ENCODE measurements at regions not wholly inside any gene's neighbourhood (a gene's known extent, or its start where the extent isn't known, plus 50 kb on each side); places are given as distances from the start of the nearest gene placed in this dataset.

DNA sequence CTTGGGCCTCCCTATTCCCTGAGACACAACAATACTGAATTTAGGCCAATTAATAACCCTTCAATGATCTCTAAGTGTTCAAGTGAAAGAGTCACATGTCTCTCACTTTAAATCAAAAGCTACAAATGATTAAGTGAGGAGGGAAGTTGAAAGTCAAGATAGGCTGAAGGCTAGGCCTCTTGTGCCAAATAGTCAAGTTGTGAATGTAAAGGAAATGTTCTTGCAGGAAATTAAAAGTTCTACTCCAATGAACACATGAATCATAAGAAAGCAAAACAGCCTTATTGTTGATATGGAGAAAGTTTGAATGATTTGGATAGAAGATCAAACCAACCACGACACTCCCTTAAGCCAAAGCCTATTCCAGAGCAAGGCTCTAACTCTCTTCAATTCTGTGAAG is 286.9 kb downstream of the MEIS1 start:
- no peak for DNase-seq

DNA sequence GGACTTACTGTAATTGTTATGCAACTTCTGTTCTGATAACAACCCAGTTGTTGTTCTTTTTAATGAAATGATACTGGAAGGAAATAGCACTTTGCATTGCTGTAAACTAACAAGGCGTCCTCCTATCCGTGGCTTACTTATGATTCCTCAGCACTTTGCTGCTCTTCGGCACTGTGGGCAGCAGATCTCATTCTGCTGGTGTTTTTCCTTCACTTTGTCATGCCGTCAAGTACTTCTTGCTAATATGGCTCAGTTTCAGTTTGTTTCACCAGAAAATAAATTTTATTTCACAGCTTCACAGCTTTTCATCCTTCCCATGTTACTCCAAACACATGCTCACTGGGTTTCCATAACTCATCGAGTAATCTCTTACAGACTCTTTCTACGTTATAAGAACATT is 289.3 kb downstream of the MEIS1 start:
- DNase-seq: no peak

DNA sequence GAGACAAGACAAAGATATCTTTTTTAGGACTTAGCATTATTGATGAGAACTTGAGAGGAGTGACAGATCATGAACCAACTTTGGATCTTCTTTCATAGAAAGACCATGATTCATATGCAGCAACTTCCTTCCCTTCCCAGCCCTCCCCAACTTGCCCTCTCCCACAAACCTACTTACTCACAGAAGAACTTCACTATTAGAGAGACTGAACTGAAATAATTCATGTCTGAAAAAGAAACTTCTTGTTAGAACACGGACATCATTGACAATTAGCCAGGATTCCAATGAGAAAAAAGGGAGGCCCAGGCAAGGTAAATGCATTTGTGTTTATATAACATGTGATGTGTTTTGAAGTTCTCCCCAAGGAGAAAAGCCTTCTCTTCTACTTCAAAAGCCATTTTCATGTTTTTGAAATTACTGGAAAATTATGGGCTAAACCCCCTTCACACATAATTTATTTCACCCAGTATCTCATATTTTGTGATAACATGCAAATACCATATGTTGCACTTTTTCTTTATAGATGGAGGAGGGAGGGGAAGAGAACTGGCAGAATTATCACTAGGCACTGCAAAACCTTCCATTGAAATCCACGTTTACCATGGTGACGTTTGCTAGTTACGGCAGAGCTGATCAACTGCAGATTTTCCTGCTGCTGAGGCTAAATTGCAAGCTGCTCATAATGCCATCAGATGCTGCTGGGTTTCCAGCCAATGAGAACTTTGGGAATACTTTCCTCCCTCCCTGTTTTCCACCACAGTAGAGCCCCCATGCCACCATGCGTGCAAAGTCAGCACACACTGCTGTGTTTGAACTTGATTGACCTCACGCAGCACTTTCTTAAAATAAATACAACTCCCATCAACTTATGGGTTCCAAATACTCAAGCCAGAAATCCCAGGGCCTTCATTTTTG is 294.7 kb downstream of the MEIS1 start:
- no peak for DNase-seq

DNA sequence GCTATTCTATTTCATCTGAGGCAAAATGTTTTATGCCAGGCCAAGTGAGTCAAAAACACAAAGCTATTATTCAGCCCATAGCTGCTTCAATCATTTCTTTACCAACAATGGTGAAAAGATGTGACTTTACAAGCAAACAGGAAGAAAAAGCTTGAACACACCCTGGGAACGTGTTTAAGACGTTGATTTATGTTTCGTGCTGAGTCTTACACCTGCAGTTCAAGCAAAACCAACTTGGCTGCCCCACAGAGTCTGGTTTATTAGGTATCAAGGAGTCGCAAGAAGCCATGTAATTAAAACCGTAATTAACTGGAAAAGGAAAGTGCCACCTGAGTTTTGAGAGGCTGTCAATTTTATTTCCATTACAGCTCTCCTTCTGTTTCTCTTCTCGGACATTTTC is 295.5 kb downstream of the MEIS1 start:
- no peak for DNase-seq

DNA sequence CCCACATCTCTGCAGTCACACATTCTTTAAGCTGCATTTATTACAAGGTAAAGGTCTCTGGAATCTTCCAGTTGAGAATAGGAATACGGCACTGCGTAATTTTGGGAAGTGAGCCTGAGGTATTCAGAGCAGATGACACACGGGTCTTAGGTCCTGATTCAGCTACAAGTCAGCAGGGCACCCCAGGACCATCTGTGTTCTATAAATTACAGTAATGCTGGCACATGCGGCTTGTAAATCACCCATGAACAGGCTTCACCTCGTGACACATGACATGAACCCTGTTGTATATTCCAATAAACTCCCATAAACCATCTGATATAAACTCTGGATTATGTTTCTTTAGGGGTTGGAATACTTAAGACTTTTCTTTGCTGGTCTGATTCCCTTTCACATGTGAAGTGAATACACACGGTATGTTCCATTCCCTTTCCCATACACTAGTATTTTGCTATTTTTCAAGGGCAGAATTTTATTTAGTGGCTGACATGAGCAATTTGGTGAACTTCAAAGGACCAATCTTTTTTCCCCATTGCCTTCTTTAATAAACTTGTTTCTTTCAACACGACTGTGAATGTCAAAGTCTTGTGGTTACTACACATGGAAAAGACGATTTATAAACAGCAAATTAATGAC is 298.6 kb downstream of the MEIS1 start:
- peak in 2 of 14 donors; percentile 2 to 87 for DNase-seq

DNA sequence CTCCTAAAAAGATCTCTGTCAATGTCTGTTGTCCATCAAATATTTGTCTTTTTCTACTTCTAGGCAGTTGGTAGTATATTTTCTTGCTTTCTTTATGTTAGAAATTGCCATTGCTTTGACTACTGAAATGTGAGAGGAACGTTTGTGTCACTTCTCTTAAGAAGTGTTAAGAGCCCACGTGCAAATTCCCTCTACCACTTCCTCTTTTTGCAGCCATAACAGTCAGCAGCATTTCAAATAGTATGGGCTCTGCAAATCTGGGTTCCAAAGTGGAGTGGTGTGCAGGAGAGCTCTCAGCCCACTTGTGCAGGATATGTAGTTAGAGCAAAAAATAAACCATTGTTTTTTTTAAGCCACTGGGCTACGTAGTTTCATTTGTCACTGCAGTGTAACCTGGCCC is 314.0 kb downstream of the MEIS1 start:
- no peak for DNase-seq

DNA sequence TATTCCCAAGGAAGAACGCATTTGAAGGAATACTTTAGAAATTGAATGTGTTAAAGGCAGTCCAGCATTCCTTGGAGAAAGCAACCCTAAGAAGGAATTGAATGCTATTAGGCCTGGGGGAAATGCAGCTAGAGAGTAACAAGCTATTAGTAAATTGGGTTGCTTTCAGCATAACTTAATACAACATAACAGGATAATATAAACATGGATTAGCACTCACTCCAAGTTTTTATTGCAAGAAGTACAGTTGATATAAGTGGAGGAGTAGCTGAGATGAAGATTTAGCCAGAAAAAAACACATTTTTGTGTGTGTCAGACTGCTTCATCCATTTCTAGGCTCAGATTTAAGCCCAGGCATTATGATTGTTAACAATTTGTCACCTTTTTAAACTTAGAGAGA is 314.6 kb downstream of the MEIS1 start:
- DNase-seq: no peak

DNA sequence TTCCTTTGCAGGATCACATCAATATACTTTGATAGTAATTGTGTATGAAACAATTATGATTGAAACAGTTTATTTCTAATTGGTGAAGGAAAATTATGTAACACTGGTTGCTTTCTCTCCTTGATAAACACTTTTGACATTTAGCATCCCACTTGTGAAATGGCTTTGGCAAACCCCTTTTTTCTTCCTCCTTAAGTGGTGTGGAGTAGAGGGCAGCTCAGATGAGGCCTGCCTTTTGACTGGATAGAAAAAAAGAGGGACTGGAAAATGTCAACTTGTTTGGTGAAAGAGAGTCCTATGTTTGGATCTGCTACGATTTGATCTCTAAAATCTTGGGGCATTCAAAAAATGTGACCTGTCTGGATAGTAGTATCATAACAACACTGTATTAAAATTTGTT is 318.3 kb downstream of the MEIS1 start:
- no peak for DNase-seq

DNA sequence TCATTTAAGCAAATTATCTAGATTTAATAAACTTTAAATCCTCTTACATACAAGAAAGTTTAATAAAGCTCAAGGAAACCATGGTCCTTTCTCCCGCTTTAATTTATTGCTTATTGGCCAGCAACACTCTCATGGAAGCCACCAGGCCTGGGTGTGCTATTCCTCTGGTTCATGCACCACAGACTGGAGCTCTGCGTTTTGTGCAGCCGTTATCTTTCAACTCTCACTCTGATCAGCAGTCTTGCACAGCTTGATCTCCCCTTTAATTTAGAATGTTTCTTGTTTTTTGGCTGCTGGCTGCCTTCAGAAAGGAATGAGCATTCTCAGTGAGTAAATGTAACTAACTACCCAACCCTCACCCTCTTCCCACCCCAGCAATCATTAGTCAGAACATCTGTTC is 318.7 kb downstream of the MEIS1 start:
- no peak for DNase-seq

DNA sequence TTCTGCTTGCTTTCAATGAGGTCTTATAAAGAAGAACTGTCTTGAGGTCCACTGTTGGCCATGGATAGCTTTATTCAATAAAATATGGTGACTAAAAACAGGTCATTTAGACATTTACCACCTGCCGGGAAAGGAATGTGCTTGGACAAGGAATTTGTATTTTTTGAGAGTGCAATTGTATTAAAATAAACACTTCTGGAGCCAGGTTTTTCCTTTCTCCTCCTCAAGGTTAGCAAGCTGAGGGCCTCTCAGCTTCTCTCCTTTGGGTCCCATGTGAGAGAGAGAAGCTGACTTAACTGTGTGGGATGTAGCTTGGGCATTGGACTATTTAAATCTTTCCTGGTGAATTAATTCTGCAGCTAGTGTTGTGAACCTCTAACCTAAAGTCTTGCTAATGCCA is 321.0 kb downstream of the MEIS1 start:
- DNase-seq: no peak

DNA sequence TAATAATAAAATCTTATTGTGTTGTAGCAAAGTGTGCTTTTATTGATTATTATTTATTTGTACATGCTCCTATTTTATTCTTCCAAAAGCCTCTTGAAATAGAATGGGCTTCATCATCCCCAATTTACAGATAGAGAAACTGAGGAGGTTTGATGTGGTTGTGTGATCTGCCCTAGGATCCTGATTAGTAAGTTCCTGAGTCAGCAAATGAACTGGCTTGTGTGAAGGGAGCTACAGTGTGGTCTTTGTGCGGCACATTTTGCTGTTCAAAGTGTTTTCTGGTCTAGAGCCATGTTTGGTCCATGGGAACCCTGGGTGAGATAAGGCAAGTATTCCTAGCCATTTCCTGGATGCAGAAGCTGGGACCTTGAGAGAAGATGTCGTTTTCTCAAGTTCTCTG is 326.9 kb downstream of the MEIS1 start:
- no peak for DNase-seq

DNA sequence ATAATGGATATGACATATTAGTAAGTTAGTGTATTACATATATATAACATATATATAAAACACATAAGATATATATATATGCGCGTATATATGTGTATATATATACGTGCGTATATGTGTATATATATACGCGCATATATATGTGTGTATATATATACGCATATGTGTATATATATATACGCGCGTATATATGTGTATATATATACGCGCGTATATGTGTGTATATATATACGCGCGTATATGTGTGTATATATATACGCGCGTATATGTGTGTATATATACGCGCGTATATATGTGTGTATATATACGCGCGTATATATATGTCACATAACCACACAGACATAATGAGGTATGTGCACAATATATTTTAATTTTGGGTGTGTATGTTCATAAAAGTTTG is 327.8 kb downstream of the MEIS1 start:
- no peak for DNase-seq

DNA sequence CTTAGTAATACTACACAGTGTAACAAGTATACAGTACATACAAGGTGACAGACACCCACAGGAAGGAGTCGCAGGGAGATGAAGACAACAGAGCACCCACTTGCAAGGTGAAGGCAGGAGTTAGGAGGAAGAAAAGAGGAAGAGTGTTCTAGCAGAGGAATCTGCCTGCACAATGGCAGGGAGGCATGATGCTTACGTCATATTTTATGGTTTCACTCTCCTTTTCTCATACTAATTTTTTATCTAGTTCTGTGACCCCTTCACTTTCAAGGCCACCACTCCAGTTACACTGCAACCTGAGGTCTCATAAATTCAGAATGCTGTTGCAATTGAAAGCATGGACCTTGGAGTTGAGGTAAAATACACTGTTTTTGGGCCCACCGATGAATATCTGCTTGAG is 331.7 kb downstream of the MEIS1 start:
- DNase-seq: no peak

DNA sequence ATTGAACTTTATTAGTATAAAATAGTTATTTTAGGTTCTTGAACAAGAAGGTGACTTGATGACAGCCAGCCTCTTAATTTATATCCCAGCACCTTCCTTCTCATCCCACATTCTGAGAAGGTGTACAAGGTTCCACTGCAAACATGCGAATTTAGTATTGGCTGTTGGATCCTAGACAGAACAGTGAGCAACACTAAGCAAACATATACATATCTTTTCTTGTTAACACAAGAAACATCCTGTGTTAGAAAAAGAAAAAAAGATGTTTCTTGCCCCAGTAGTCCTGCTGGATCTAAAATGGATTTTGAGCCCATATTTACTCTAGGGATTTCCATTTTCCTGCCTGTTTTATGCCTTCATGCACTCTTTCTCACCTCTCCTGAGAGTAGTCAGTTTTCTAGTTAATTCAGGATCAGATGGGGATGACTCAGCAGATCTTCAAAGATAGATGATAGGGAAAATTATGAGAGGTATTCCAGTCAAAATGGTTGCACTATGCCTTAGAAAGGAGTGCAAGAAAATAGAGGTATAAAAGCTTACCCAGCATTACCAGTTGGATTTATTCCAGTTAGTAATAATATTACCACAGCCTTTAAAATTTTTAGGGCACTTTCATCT is 336.5 kb downstream of the MEIS1 start:
- DNase-seq: no peak

DNA sequence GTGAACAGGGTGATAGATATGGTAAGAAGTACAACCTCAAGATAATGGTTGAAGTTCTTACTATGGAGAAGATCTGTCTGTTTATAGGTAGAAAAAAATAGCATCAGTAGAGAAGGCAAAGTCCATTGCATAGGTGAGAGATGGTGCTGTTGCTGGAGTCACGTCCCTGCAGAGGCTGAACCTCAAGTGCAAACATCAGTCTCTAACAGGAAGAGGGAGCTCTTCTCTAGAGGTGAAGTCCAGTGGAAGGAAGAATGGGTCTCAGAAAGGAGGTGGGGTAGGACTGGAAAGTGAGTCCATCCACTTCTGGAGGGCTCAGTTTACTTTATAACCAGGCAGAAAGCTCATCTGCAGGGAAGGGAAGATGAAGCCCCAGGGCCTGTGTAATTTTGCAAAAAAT is 337.7 kb downstream of the MEIS1 start:
- no peak for DNase-seq

DNA sequence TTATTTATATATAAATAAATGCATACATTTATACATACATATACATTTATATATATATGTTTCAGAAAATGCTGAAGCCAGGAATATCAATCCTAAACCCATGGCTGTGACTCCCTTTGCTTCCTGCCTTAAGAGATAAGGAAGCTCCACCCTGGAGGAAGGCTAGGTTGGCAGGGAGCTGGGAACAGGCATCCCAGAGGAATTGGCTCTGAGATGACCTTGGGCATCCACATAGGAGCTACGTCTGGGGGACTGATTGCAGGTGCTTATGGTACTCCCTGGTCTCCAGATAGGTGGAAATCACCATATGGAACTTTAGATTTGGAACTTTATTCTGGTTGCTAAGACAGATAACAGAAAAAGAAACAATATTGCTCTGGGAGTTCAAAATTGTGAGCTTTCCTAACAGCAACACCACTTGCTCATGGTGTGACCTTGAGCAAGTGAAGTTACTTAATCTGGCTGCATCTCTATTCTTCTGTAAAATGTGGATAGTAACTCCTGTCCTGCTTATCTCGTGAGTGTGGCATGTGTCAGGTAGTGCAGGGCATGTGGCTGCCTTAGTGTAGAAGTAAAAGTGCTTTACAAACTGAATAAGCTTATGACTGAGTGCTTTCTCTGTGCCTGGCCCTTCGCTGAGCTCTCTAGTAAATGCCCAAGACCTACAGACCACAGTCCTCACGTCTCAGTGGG is 341.0 kb downstream of the MEIS1 start:
- DNase-seq: no peak

DNA sequence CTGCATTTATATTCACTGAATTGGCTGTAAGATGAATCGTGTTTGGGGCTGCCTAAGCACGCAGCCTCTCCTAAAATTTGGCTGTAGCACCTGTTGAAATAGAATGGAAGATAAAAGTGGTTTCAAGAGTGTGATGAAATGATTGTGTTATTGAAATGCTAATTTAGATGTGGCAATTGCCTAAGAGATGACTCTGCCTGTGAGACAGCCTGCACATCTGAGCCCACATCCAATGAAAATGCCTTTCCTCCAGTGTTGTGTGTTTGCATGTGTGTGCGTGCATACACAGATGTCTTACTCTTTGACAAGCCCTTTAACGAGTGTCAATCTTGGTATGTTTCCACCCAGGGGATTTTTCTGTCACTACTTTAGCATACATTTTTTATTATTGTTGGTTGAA is 346.9 kb downstream of the MEIS1 start:
- DNase-seq: no peak

DNA sequence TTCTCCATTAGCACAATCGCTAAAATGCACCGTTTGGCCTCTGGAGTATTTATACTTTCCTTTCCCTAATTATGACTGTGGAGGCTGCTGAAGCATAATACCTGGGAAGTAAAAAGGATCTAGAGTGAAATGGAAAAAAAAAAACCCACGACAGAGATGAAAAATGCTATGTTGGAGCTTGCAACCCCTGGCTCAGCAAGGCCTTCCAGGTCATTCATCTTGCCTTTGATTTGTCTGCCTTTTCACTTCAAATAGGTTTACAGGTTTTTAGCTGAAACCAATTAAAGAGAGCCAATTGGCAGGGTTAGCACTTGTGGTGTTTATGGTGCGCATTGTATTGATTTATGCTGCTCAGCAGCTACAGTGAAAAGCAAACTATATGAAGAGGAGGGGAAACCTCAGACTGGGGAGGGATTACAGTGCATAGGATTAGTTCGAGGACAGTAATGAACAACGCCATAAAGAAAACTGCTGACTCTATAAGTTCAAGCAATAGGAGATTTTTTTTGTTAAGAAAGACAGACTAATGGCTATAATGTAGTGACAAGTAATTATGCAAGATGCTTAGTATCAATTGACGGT is 347.9 kb downstream of the MEIS1 start:
- DNase-seq: no peak

DNA sequence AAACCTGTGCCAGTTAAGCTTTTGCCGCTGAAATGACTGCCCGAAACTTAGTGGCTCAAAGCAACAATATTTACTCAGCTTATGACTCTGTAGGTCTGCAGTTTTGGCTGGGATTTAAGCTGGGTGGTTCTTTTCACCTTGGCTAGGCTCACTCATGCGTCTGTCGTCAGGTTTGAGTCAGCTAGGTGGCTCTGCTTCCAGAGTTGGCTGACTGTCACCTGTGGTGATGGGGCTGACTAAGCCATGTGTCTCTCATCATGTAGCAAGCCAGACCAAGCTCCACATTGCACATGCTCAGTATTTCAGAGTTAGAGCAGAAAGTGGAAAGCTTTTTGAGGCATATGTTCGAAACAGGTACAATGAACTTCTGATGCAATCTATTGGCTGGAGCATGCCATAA is 354.8 kb downstream of the MEIS1 start:
- DNase-seq: peak in 1 of 14 donors; percentile 75

DNA sequence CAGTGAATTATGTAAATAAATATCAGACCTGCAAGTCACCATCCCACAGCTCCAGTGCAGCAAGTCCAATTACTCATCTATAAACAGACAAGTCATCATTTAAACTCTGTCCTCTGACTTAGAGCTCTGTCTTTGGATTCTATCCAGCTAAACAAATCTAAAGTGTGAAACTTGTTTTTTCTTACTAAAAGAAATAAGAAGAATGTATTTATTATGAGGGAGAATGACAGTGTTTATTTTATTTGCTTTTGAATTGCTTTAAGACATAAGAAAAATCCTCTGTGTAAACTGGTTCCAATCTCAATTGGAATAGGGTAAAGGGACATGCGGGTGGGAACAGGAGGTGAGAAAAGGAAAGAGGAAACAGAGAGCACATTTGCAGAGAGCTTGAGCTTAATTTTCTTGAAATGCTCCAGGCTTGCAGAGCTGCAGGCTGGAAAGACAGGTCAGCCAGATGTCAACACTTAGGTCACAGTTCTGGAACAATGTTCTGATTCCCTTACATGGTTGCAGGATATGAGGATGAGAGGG is 355.8 kb downstream of the MEIS1 start:
- no peak for DNase-seq

DNA sequence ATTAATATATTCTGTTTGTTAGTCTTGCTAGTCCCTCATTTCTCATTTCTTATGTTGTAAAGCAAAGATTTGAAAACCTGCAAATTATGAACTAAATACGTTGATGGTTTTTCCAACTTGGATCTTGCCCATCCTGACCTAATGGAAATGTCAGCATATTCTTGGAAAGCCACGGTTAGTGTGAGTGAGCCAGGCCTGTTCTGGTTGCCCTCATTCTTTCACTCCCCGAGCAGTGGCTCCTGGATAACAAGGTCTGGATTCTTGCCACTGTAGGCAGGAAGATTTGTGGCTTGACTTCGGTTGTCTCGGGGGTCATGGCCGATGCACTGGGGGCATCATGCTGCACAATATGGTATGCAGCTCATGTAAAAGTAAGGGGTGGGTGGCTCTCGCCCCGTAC is 359.1 kb downstream of the MEIS1 start:
- DNase-seq: peak in 1 of 14 donors; percentile 5

DNA sequence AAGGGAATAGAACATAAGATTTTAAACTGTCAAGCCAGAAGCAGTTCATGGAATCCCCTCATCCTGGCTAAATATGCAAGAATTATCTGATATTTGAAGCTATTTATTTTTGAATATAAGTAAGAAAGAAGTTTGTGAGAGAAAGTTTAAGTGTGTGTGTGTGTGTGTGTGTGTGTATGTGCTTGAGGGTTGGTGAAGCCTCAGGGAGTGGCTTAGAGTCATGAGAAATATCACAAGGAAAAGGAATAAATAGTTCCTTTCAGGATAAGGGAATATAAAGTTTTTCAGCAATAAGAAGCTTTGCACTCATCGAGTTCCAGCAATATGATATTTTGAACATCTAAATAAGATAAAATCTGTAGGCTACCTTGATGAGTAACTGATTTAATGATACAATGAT is 359.6 kb downstream of the MEIS1 start:
- DNase-seq: no peak

DNA sequence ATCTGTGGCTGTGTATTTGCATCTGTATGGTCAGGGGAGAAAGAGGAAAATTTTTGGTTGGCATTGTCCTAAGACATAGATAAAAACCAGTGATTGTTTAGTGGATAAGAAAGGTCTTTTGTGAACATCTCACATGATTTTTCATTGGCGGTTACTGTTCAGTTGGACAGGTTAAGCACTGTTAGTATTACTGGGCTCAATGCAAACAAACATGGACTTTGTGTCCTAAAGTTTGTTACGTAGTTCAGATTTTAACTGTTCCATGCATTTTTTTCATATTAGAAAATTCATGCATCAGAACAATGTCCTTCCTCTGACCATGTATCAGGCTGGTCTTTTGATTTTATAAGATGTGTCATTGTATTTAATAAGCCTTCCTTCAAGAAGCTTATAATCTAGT is 368.0 kb downstream of the MEIS1 start:
- DNase-seq: no peak

Data from C1 segment of cervical spinal cord (tissue), 14 donors.